ENCODE measurements at regions not wholly inside any gene's neighbourhood (a gene's known extent, or its start where the extent isn't known, plus 50 kb on each side); places are given as distances from the start of the nearest gene placed in this dataset.

DNA sequence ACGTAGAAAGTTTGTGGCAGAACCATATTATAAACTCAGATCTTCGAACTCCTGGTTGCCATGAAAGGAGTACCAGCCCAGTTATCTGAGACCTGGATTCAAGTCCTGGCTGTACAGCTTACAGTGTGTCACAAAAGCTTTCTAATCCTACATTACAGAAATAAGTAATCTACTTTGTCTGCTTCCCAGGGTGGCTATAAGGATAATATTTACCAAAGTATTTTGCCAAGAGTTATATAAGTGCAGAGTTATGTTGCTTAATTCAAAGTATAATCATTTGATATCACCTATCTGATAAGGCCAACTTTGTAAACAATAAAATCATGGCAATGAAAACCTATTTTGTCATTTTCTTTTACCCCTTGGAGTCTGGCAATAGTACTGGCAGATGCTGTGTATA is 381.6 kb downstream of the NDFIP2 start:
- Histone ChIP-seq H3K36me3 (ENCODE audit: insufficient read depth) (no peaks in the 10 kb centered on the region), H3K27me3 (ENCODE audit: insufficient read depth, low read depth) (no peaks in the 10 kb centered on the region), H4K20me1 (ENCODE audit: insufficient read depth) (no peaks in the 10 kb centered on the region), H3K27ac (no peak overlapping the region), H3K4me2 (no peak overlapping the region), H2AFZ (ENCODE audit: low read depth) (no peak overlapping the region), H3K9ac (no peak overlapping the region), H3K4me3 (IDR thresholded peaks at IDR 0.05; ENCODE audit: insufficient read depth, low read depth, low read length) (no peak overlapping the region), H3K4me1 (ENCODE audit: low read depth, poor library complexity, severe bottlenecking) (no peaks in the 10 kb centered on the region), H3K79me2 (ENCODE audit: insufficient read depth, low read depth) (no peaks in the 10 kb centered on the region)
- no peak for TF ChIP-seq CTCF (conservative IDR thresholded peaks at IDR 0.05; ENCODE audit: low read depth, low read length)

- Histone ChIP-seq H4K20me1 (ENCODE audit: insufficient read depth) (no peaks in the 10 kb centered on the region), H3K4me1 (ENCODE audit: low read depth, poor library complexity, severe bottlenecking) (no peaks in the 10 kb centered on the region), H3K27me3 (ENCODE audit: insufficient read depth, low read depth) (no peaks in the 10 kb centered on the region), H3K36me3 (ENCODE audit: insufficient read depth) (no peaks in the 10 kb centered on the region), H2AFZ (ENCODE audit: low read depth) (no peak overlapping the region), H3K9ac (no peak overlapping the region), H3K27ac (no peak overlapping the region), H3K79me2 (ENCODE audit: insufficient read depth, low read depth) (no peaks in the 10 kb centered on the region), H3K4me2 (no peak overlapping the region), H3K4me3 (IDR thresholded peaks at IDR 0.05; ENCODE audit: insufficient read depth, low read depth, low read length) (no peak overlapping the region)
- no peak for TF ChIP-seq CTCF (conservative IDR thresholded peaks at IDR 0.05; ENCODE audit: low read depth, low read length)
These were observed 380.8 kb downstream of the NDFIP2 start for GRCh38 chr13:79861731-79862130.

- no peak overlapping the region for H3K27ac ChIP-seq
- H2AFZ ChIP-seq (ENCODE audit: low read depth) = no peak overlapping the region
- H4K20me1 ChIP-seq (ENCODE audit: insufficient read depth) = no peaks in the 10 kb centered on the region
- TF ChIP-seq CTCF (conservative IDR thresholded peaks at IDR 0.05; ENCODE audit: low read depth, low read length) = no peak
- H3K79me2 ChIP-seq (ENCODE audit: insufficient read depth, low read depth) = no peaks in the 10 kb centered on the region
- H3K4me2 ChIP-seq = no peak overlapping the region
- no peaks in the 10 kb centered on the region for H3K36me3 ChIP-seq (ENCODE audit: insufficient read depth)
- H3K9ac ChIP-seq = no peak overlapping the region
- H3K4me3 ChIP-seq (IDR thresholded peaks at IDR 0.05; ENCODE audit: insufficient read depth, low read depth, low read length) = no peak overlapping the region
- H3K27me3 ChIP-seq (ENCODE audit: insufficient read depth, low read depth) = no peaks in the 10 kb centered on the region
- H3K4me1 ChIP-seq (ENCODE audit: low read depth, poor library complexity, severe bottlenecking) = no peaks in the 10 kb centered on the region
These were observed 379.8 kb downstream of the NDFIP2 start for GRCh38 chr13:79860791-79861190.

GRCh38 chr13:79859756-79860155 is 378.8 kb downstream of the NDFIP2 start:
- H4K20me1 ChIP-seq (ENCODE audit: insufficient read depth) = no peaks in the 10 kb centered on the region

More at GRCh38 chr13:79859756-79860155, 378.8 kb downstream of the NDFIP2 start:
- H3K36me3 ChIP-seq (ENCODE audit: insufficient read depth) = no peaks in the 10 kb centered on the region
- H3K4me3 ChIP-seq (IDR thresholded peaks at IDR 0.05; ENCODE audit: insufficient read depth, low read depth, low read length) = no peak overlapping the region
- no peaks in the 10 kb centered on the region for H3K27me3 ChIP-seq (ENCODE audit: insufficient read depth, low read depth)
- no peak for TF ChIP-seq CTCF (conservative IDR thresholded peaks at IDR 0.05; ENCODE audit: low read depth, low read length)
- no peak overlapping the region for H3K9ac ChIP-seq
- H2AFZ ChIP-seq (ENCODE audit: low read depth) = no peak overlapping the region
- H3K4me2 ChIP-seq = no peak overlapping the region
- H3K27ac ChIP-seq = no peak overlapping the region
- H3K79me2 ChIP-seq (ENCODE audit: insufficient read depth, low read depth) = no peaks in the 10 kb centered on the region
- no peaks in the 10 kb centered on the region for H3K4me1 ChIP-seq (ENCODE audit: low read depth, poor library complexity, severe bottlenecking)
